M059J (cell line): ENCODE measurements at regions not wholly inside any gene's neighbourhood (a gene's known extent, or its start where the extent isn't known, plus 50 kb on each side); places are given as distances from the start of the nearest gene placed in this dataset.
A peak's percentile ranks its signal among the peaks of the same experiment; 100 is the strongest.
"Not testable (repeated sequence)": the region's sequence is repeated elsewhere in the genome, so short reads cannot be mapped to it uniquely, and the experiment has no call there.

Experiments
- DNase-seq: peaks from one replicate; pipeline ENCODE4 v3.0.0-alpha.2; 2012; ENCODE audit warnings: low read depth

DNA sequence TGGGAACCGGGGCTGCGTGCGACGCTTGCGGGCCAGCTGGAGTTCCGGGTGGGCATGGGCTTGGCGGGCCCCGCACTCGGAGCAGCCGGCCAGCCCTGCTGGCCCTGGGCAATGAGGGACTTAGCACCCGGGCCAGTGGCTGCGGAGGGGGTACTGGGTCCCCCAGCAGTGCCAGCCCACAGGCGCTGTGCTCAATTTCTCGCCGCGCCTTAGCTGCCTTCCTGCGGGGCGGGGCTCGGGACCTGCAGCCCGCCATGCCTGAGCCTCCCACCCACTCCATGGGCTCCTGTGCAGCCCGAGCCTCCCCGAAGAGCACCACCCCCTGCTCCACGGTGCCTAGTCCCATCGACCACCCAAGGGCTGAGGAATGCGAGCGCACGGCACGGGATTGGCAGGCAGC is 63.8 kb downstream of the PLXNA1 start:
- DNase-seq = not testable (repeated sequence)

DNA sequence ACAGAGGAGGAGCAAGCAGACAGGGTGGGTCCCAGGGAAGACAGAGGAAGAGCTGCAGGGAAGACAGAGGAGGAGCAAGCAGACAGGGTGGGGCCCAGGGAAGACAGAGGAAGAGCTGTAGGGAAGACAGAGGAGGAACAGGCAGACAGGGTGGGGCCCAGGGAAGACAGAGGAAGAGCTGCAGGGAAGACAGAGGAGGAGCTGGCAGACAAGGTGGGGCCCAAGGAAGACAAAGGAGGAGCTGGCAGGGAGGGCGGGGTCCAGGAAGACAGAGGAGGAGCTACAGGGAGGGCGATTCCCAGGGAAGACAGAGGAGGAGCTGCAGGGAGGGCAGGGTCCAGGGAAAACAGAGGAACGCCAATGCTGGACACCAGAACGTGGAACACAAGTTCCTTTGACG is 66.5 kb downstream of the PLXNA1 start:
- DNase-seq = no peak

DNA sequence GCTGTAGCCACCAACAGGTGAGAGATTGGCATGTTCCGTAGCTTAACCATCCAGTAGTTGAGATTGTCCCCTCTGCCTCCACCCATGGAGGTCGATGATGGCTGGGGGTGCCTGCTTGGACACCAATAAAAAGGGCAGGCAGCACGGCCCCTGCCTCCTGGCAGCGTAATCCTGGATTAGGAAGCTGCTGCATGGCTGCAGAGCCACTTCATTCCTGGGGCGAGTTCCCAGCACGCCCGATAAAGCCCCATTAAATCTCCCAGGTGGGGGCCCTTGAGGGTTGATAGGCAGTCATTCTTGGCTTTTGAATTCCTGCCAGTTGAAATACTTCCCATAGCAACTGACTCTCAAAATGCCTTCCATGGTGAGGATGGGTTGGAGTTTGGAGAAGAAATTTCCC is 67.8 kb downstream of the PLXNA1 start:
- DNase-seq = no peak

DNA sequence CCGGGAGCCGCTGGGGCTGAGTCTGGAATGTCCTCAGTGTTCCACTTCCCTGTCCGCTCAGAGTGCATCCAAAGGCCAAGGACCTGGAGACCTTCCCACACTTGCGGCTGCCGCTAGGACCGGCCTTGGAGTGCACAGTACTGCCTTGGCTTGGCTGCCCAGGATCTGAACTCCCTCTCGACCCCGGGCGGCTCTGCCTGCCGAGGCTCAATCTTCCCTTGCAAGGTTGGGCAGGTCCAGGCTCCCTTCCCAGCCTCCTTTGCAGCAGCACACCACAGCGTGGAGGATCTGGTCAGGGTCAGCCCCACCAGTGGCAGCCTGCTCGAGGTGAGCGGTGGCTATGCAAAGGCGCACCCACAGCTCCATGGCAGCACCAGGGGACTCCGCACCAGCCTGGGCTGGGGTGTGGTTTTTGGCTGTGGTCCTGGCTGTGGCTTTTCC is 69.2 kb downstream of the PLXNA1 start:
- DNase-seq = no peak

DNA sequence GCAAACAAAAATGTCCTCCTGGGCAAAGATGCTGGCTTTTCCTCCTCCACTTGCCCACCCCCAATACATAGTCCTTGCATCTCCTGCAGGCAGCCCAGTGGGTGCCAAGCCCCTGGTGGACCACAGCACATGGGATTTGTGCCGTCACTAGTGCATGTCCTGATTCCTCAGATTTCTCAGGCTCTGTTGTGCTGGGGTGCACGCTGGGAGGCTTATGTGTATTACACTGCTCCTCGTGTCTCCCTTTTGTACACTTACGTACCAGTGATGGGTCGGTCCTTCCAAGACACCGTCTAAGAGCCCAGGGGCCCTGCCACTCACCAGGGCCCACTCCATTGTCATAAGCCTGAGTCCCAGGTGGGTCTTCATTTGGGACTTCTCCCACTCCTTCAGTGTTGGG is 70.1 kb downstream of the PLXNA1 start:
- no peak for DNase-seq

GRCh38 chr3:127053450-127053849 is 70.5 kb downstream of the PLXNA1 start:
- no peak for DNase-seq

- DNase-seq = no peak
These were observed 71.1 kb downstream of the PLXNA1 start for GRCh38 chr3:127053979-127054378.

- DNase-seq = no peak
These were observed 73.4 kb downstream of the PLXNA1 start for GRCh38 chr3:127056281-127056680.

GRCh38 chr3:127056976-127057375 is 74.1 kb downstream of the PLXNA1 start:
- DNase-seq = no peak

DNA sequence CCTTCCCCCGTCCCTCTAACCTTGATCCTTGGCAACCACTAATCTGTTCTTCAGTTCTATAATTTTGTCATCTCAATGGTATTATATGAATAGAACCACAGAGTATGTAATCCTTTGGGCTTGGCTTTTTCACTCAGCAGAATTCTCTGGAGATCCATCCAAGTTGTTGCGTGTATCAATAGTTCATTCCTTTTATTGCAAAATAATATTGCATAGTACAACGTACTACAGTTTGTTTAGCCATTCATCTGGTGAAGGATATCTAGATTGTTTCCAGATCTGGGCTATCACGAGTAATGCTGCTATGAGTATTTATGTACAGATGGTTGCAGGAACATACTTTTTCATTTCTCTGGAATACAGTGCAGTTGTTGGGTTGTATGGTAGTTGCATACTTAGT is 76.2 kb downstream of the PLXNA1 start:
- no peak for DNase-seq

DNA sequence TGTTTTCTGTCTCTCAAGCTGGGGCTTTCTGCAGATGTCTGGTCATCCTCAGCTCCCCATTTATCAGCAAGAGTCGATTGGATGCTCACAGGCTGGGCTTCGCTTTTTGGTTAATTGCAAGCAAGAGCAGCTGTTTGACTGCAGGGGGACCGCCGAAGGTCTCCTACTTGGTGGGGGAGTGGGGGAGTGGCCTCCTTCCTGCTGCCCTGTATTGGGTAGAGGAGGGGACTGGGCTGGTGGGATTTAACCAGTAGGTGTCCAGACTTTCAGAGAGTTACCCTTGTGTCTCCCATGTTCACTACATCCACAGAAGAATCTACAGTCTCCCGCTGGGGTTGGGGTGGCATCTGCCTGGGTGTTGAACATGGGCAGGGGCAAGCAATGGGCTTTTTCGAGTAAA is 78.7 kb downstream of the PLXNA1 start:
- DNase-seq = no peak

- DNase-seq = no peak
These were observed 80.0 kb downstream of the PLXNA1 start for GRCh38 chr3:127062926-127063325.

GRCh38 chr3:127063916-127064315 is 81.0 kb downstream of the PLXNA1 start:
- DNase-seq = no peak

- DNase-seq = peak; percentile 50
These were observed 81.6 kb downstream of the PLXNA1 start for GRCh38 chr3:127064391-127065137.

- DNase-seq = no peak
These were observed 82.2 kb downstream of the PLXNA1 start for GRCh38 chr3:127065138-127065427.

DNA sequence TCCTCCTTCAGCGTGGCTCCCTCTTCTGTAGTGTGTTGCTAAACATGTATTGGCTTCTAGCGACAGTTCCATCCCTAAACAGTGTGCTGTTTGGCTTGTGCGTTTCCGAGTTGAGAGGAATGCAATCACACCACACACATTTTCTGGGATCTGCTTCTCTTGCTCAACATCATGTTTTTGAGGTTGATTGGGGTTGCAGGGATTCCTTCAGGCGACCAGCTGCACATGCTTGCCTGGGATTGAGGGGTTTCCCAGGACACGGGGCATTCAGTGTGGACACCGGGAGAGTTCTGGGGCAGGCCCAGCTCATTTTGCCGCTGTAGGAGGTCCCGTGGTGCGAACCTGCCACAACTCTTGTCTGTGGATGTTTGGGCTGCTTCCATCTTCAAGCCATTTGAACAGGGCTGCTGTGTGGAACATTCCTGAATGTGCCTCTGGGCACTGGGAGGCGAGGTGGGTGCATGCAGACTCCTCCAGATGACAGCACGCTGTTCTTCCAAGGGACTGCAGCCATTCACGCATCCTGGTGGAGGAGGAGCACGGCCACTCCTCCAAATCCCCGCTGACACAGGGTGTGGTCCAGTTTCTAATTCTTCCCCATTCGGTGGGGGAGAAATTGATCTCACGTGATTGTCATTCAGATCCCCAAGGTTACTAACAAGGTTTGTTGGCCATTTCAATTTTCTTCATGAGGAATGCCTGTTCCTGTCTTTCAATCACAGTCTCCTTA is 82.8 kb downstream of the PLXNA1 start:
- no peak for DNase-seq

- no peak for DNase-seq
These were observed 83.7 kb downstream of the PLXNA1 start for GRCh38 chr3:127066635-127067034.

- no peak for DNase-seq
These were observed 84.4 kb downstream of the PLXNA1 start for GRCh38 chr3:127067116-127067910.

DNA sequence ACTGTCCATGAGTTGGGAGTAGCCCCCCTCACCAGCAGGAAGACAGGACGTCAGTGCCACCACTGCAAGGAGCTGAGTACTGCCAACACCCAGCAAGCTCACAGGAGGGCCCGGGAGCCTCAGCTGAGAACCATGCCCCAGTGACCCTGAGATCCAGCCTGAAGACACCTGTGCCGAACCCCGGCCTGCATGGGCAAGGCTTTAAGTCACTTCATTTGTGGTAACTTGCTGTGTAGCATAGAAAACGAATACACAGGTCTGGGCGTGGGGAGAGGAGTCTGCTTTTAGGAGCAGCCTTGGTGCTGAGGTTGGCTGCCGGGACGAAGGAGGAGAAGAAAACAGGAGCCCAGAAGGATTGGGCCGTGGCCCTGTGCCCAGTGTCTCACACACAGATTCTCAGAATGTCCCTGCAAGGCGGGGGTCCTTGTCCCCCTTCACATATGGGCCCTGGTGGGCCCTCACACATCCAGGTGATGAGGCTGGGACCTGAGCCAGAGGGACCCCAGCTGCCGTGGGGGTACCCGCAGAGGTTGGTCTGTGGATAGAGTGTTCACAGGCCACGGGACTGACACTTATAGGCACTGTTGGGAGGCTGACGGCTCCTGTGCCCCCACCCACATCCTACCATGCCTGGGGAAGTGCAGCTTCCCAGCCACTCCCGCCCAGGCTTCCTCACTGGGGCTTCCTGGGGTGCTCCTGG is 85.3 kb downstream of the PLXNA1 start:
- no peak for DNase-seq

GRCh38 chr3:127068871-127069270 is 86.0 kb downstream of the PLXNA1 start:
- DNase-seq = no peak

DNA sequence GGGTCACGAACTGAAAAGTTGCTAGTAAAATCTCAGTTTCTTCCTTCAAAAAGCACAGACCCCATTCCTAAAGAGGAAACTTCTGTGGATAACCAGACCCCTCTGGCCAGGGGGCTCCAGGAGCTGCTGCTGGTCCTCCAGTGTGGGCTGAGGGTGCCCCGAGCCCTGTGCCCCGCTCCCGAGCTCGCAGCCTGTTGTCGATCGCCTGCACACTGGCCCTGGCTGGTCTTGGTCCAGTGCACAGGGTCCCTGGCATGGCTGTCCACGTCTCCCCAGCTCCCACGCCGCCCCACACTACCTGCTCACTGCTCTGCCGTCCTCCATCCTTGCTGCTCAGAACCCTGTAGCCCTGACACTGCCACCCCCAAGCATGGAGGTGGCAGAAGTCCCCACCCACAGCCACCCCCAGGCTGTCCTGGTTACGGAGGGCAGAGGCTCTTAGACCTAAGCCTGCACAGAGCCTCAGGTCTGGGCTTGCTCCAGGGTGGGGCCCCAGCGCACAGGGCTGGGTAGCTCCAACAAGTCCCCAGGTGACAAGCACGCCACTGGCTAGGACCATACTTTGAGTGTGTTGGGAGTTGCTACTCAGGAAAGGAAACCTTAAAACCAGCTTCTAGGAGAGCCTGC is 87.0 kb downstream of the PLXNA1 start:
- DNase-seq = no peak

GRCh38 chr3:127070776-127071175 is 87.9 kb downstream of the PLXNA1 start:
- DNase-seq = no peak
